Esophagus muscularis mucosa (tissue), 4 donors: ENCODE measurements at regions not wholly inside any gene's neighbourhood (a gene's known extent, or its start where the extent isn't known, plus 50 kb on each side); places are given as distances from the start of the nearest gene placed in this dataset.

Experiments used
- DNase-seq: peaks from one replicate; pipeline ENCODE4 v3.0.0-alpha.2; 2017; ENCODE audit errors: extremely low spot score
- H3K27ac ChIP-seq, 4 donors: fragments of 200-600 bp; sonication (generic); replicated peaks in 1 of 4; 1 replicate in 3 of 4; 2 replicates in 1 of 4; pipeline ENCODE4 v1.5.1; 2016 to 2019; ENCODE audit warnings: mild to moderate bottlenecking in 1 of 4
- H3K27me3 ChIP-seq, 4 donors: fragments of 200-600 bp; sonication (generic); one replicate each; pipeline versions ENCODE4 v1.5.1 to v1.6.0; 2016 to 2019
- H3K36me3 ChIP-seq, 4 donors: fragments of 200-600 bp; sonication (generic); one replicate each; pipeline ENCODE4 v1.5.1; 2016 to 2019
- H3K4me1 ChIP-seq, 4 donors: fragments of 200-600 bp; sonication (generic); one replicate each; pipeline ENCODE4 v1.5.1; 2016 to 2019
- H3K4me3 ChIP-seq, 4 donors: fragments of 200-600 bp; sonication (generic); 1 replicate in 2 of 4; 2 replicates in 2 of 4; pipeline ENCODE4 v1.5.1; 2016 to 2019; ENCODE audit warnings: mild to moderate bottlenecking in 4 of 4, moderate library complexity in 1 of 4
- H3K9me3 ChIP-seq, 4 donors: fragments of 200-600 bp; sonication (generic); 1 replicate in 3 of 4; 2 replicates in 1 of 4; pipeline ENCODE4 v1.5.1; 2016 to 2019
- EP300 ChIP-seq: sonication (generic); formaldehyde crosslinking; IDR thresholded peaks from one replicate; pipeline ENCODE4 v1.6.1; 2017; ENCODE audit warnings: antibody characterized with exemption
- POLR2A ChIP-seq: fragments of 450-650 bp; IDR thresholded peaks from one replicate; pipeline ENCODE4 v1.6.1; 2017; ENCODE audit warnings: antibody characterized with exemption, moderate library complexity, mild to moderate bottlenecking, low read depth
- POLR2AphosphoS5 ChIP-seq, 2 donors: sonication (generic); formaldehyde crosslinking; IDR thresholded peaks; one replicate each; pipeline ENCODE4 v1.6.1; 2017; ENCODE audit warnings: antibody characterized with exemption in 2 of 2
- WGBS: methylation state at CpG from one replicate; pipeline ENCODE4 v1.1.5; 2018; 5-methylcytosine and 5-hydroxymethylcytosine counted together
- intact Hi-C: fragments of 100-400 bp; cut with DNase I; formaldehyde crosslinking; loops from one replicate; pipeline ENCODE4 v1.15.1; 2023
- TF ChIP-seq, protein P1 (sequence below), 3 experiments: fragments of 200-600 bp in 2 of 3; fragments of 450-650 bp in 1 of 3; sonication (generic) in 2 of 3; IDR thresholded peaks; one replicate each; pipeline ENCODE4 v1.5.1; 2017 to 2019; ENCODE audit warnings: antibody characterized with exemption in 3 of 3, mild to moderate bottlenecking in 2 of 3, moderate library complexity in 1 of 3

- H3K27ac ChIP-seq: no peak overlapping the region
- no peak for DNase-seq
- H3K27me3 ChIP-seq: no peaks in the 10 kb centered on the region
- no peaks in the 10 kb centered on the region for H3K36me3 ChIP-seq
- no peaks in the 10 kb centered on the region for H3K4me1 ChIP-seq
- H3K9me3 ChIP-seq: no peaks in the 10 kb centered on the region
- no peak overlapping the region for H3K4me3 ChIP-seq
- intact Hi-C loops: loop anchor here (5.0 kb wide), 1 partner anchor 381 kb away; no protein-coding TSS in a partner anchor
- no peak for TF ChIP-seq EP300
- no peak for TF ChIP-seq POLR2A
- TF ChIP-seq, protein P1, sequence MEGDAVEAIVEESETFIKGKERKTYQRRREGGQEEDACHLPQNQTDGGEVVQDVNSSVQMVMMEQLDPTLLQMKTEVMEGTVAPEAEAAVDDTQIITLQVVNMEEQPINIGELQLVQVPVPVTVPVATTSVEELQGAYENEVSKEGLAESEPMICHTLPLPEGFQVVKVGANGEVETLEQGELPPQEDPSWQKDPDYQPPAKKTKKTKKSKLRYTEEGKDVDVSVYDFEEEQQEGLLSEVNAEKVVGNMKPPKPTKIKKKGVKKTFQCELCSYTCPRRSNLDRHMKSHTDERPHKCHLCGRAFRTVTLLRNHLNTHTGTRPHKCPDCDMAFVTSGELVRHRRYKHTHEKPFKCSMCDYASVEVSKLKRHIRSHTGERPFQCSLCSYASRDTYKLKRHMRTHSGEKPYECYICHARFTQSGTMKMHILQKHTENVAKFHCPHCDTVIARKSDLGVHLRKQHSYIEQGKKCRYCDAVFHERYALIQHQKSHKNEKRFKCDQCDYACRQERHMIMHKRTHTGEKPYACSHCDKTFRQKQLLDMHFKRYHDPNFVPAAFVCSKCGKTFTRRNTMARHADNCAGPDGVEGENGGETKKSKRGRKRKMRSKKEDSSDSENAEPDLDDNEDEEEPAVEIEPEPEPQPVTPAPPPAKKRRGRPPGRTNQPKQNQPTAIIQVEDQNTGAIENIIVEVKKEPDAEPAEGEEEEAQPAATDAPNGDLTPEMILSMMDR (IDR thresholded peaks at IDR 0.05): no peak
- TF ChIP-seq POLR2AphosphoS5 (IDR thresholded peaks at IDR 0.05): no peak
Measured at GRCh38 chr4:64156253-64156652, 253.0 kb downstream of the TECRL start.

DNA sequence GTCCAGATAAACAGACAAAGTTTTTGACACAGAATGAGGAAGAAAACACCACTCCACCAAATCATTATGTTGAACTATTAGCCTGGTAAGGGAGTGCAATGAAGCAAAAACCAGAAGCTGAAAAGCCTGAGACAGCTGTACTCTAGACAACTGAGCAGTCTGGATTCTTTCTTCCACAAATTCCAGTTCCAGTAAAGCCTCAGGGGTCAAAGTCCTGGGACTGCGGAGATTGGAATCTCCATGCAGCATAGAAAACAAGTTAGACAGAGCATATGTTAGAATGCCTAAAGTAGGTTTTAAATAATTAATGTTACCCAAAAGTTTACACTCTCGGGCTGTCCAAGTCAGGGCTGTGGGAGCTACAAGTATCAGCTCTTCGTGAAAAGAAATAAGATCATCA lies 263.2 kb downstream of the TECRL start:
- Histone ChIP-seq H3K9me3 (peaks cover 0 to 14% (median 8%) of the 10 kb centered on the region in 4 donors), H3K27me3 (no peaks in the 10 kb centered on the region), H3K4me1 (peaks cover 0 to 18% (median 11%) of the 10 kb centered on the region in 4 donors), H3K27ac (no peak overlapping the region), H3K4me3 (no peak overlapping the region), H3K36me3 (no peaks in the 10 kb centered on the region)
- DNase-seq: no peak
- 66% methylated on average over 3 of the region's 3 CpGs for WGBS
- no peak for TF ChIP-seq EP300
- TF ChIP-seq POLR2AphosphoS5 (IDR thresholded peaks at IDR 0.05): no peak
- no peak for TF ChIP-seq POLR2A
- TF ChIP-seq, protein P1 (IDR thresholded peaks at IDR 0.05): no peak
- intact Hi-C loops: no loop called here

DNA sequence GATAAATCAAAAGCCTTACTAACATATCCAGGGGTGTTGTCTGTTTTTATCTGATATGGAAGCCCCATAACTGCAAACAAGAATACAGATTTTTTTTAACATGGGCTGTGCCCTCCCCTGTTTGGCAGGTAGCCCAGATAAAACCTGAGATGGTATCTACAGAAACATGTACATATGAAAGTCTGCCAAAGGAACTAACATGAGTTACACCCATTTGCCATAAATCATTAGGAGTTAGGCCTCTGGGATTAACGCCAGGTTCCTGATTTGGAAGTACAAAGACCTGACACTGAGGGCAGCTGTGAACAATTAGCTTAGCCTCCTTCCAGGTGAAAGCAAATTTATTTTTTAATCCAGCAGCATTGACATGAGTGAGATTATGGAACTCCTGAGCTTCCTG lies 264.3 kb downstream of the TECRL start:
- Histone ChIP-seq H3K27me3 (no peaks in the 10 kb centered on the region), H3K27ac (no peak overlapping the region), H3K9me3 (peaks cover 0 to 16% (median 9%) of the 10 kb centered on the region in 4 donors), H3K36me3 (no peaks in the 10 kb centered on the region), H3K4me1 (peaks cover 0 to 18% (median 11%) of the 10 kb centered on the region in 4 donors), H3K4me3 (no peak overlapping the region)
- 67% methylated on average over 1 of the region's 1 CpG for WGBS
- intact Hi-C loops: no loop called here
- no peak for DNase-seq
- TF ChIP-seq POLR2AphosphoS5 (IDR thresholded peaks at IDR 0.05) (no peak), EP300 (no peak), POLR2A (no peak)
- TF ChIP-seq, protein P1 (IDR thresholded peaks at IDR 0.05): no peak

GRCh38 chr4:64130907-64131306 lies 278.3 kb downstream of the TECRL start:
- TF ChIP-seq POLR2AphosphoS5 (IDR thresholded peaks at IDR 0.05): no peak
- no peak for TF ChIP-seq EP300
- Histone ChIP-seq H3K27ac (no peak overlapping the region), H3K4me1 (no peaks in the 10 kb centered on the region), H3K4me3 (no peak overlapping the region), H3K36me3 (no peaks in the 10 kb centered on the region), H3K27me3 (no peaks in the 10 kb centered on the region), H3K9me3 (no peaks in the 10 kb centered on the region)
- WGBS: 44% methylated on average over 4 of the region's 4 CpGs
- intact Hi-C loops: no loop called here
- no peak for DNase-seq

DNA sequence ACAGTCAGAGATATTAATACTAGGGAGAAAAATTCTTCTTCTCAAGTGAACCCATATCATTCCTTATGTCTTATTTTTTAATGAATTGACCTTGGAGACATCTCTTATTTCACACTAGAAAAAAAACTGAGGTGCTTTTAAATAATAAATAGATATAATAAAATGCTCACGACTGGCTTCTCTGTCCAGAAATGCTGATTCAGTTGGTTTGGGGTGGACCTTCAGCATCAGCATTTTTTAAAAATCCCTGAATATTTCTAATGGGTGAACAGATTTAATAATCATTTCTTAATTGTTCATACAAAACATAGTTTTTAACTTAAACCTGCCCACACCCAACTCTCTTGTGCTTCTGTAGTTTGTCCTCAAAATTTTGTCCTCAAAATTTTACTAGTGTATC lies 283.9 kb downstream of the TECRL start:
- intact Hi-C loops: no loop called here
- no peak overlapping the region for H3K4me3 ChIP-seq
- WGBS: 21% methylated on average over 1 of the region's 1 CpG
- no peaks in the 10 kb centered on the region for H3K27me3 ChIP-seq
- H3K4me1 ChIP-seq: no peaks in the 10 kb centered on the region
- peaks cover 0 to 13% (median 3%) of the 10 kb centered on the region in 4 donors for H3K9me3 ChIP-seq
- no peak for DNase-seq
- TF ChIP-seq EP300: no peak
- no peak for TF ChIP-seq POLR2A
- no peak overlapping the region for H3K27ac ChIP-seq
- no peaks in the 10 kb centered on the region for H3K36me3 ChIP-seq

DNA sequence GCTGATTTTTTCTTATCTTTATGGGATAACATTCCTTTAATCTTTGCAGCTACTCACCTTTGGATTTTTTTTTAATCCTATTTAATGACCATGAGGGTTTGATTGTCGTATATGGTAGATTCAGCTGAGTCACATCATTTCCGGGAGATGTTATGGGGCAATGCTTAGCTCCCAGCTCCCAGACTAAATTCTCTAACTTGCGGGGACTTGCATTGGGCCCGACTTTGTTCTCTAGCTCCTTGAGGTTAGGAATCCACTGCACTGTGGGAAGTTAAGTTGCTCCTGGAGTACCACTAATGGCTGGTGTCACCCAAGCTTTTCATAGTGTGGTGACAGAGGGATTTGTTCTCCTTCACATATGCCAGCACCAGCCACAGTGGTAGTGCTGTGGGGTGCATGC lies 287.4 kb downstream of the TECRL start:
- TF ChIP-seq POLR2AphosphoS5 (IDR thresholded peaks at IDR 0.05) (no peak), EP300 (no peak), POLR2A (no peak)
- TF ChIP-seq, protein P1 (IDR thresholded peaks at IDR 0.05): no peak
- intact Hi-C loops: no loop called here
- H3K27ac ChIP-seq: no peak overlapping the region
- no peaks in the 10 kb centered on the region for H3K27me3 ChIP-seq
- DNase-seq: no peak
- no peak overlapping the region for H3K4me3 ChIP-seq
- H3K4me1 ChIP-seq: no peaks in the 10 kb centered on the region
- 87% methylated on average over 4 of the region's 4 CpGs for WGBS
- peaks cover 0 to 13% (median 3%) of the 10 kb centered on the region in 4 donors for H3K9me3 ChIP-seq
- no peaks in the 10 kb centered on the region for H3K36me3 ChIP-seq
